ENCODE measurements at regions not wholly inside any gene's neighbourhood (a gene's known extent, or its start where the extent isn't known, plus 50 kb on each side); places are given as distances from the start of the nearest gene placed in this dataset.

- TF ChIP-seq POLR2A (IDR thresholded peaks at IDR 0.05) (no peak), CTCF (IDR thresholded peaks at IDR 0.05) (no peak)
Observed at GRCh38 chr16:86939609-86940008, 361.3 kb downstream of the FOXL1 start.

All from ovary (tissue), 3 donors.